GM23338 (cell line): ENCODE measurements at regions not wholly inside any gene's neighbourhood (a gene's known extent, or its start where the extent isn't known, plus 50 kb on each side); places are given as distances from the start of the nearest gene placed in this dataset.
A peak's percentile ranks its signal among the peaks of the same experiment; 100 is the strongest.

Source experiments
- ATAC-seq: fragments of 200-7000 bp; cut with Tn5 transposase; 3 replicates; pipeline ENCODE4 v1.9.1; 2020
- DNase-seq: peaks from one replicate; pipeline ENCODE4 v3.0.0-alpha.2; 2015; ENCODE audit warnings: low spot score
- H2AFZ ChIP-seq: fragments of 200-600 bp; sonication (generic); 2 replicates; pipeline ENCODE4 v1.8.0; 2016; ENCODE audit warnings: antibody characterized with exemption, mild to moderate bottlenecking, moderate library complexity
- H3F3A ChIP-seq: fragments of 200-600 bp; sonication (generic); replicated peaks from 2 replicates; pipeline ENCODE4 v1.8.0; 2017; ENCODE audit warnings: antibody characterized with exemption, mixed run types, low read depth
- H3K27ac ChIP-seq: fragments of 200-600 bp; sonication (generic); 2 replicates; pipeline ENCODE4 v1.6.1; 2016; ENCODE audit warnings: low read depth
- H3K27me3 ChIP-seq: fragments of 200-600 bp; sonication (generic); 2 replicates; pipeline ENCODE4 v1.8.0; 2016; ENCODE audit warnings: mild to moderate bottlenecking, mixed run types, moderate library complexity; ENCODE audit not compliant: insufficient read depth
- H3K36me3 ChIP-seq: fragments of 200-600 bp; sonication (generic); 2 replicates; pipeline ENCODE4 v1.8.0; 2016; ENCODE audit warnings: mild to moderate bottlenecking; ENCODE audit not compliant: insufficient read depth
- H3K4me1 ChIP-seq: fragments of 200-600 bp; sonication (generic); 2 replicates; pipeline ENCODE4 v1.8.0; 2016; ENCODE audit warnings: mild to moderate bottlenecking, moderate library complexity; ENCODE audit not compliant: insufficient read depth
- H3K4me2 ChIP-seq: fragments of 200-600 bp; sonication (generic); 2 replicates; pipeline ENCODE4 v1.7.1; 2017; ENCODE audit warnings: mixed run types
- H3K4me3 ChIP-seq: fragments of 200-600 bp; sonication (generic); 2 replicates; pipeline ENCODE4 v1.6.1; 2016; ENCODE audit warnings: mixed run types
- H3K79me2 ChIP-seq: fragments of 200-600 bp; sonication (generic); replicated peaks from 2 replicates; pipeline ENCODE4 v1.8.0; 2017; ENCODE audit warnings: mild to moderate bottlenecking; ENCODE audit not compliant: insufficient read depth
- H3K9me2 ChIP-seq: fragments of 200-600 bp; sonication (generic); 2 replicates; pipeline ENCODE4 v1.8.0; 2017; ENCODE audit not compliant: insufficient read depth
- H4K20me1 ChIP-seq: fragments of 200-600 bp; sonication (generic); replicated peaks from 2 replicates; pipeline ENCODE4 v1.8.0; 2017; ENCODE audit warnings: mild to moderate bottlenecking; ENCODE audit not compliant: insufficient read depth
- H3K27ac Mint-ChIP-seq: 2 replicates; pipeline ENCODE4 v1.8.0; 2020; ENCODE audit warnings: inconsistent platforms, mild to moderate bottlenecking, moderate library complexity, mixed read lengths
- H3K27me3 Mint-ChIP-seq: 3 replicates; pipeline ENCODE4 v1.8.0; 2022; ENCODE audit warnings: low read depth, mild to moderate bottlenecking, moderate library complexity, mixed read lengths, inconsistent platforms; ENCODE audit not compliant: insufficient read depth, poor library complexity
- H3K36me3 Mint-ChIP-seq: 3 replicates; pipeline ENCODE4 v1.8.0; 2021; ENCODE audit warnings: low read depth, mild to moderate bottlenecking, inconsistent platforms, moderate library complexity, mixed read lengths
- H3K4me1 Mint-ChIP-seq: 3 replicates; pipeline ENCODE4 v1.8.0; 2020; ENCODE audit warnings: mild to moderate bottlenecking, inconsistent platforms, mixed read lengths
- H3K4me3 Mint-ChIP-seq: 3 replicates; pipeline ENCODE4 v1.8.0; 2021; ENCODE audit warnings: moderate library complexity, mild to moderate bottlenecking, inconsistent platforms, mixed read lengths
- H3K9me3 Mint-ChIP-seq: 3 replicates; pipeline ENCODE4 v1.8.0; 2020; ENCODE audit warnings: moderate library complexity, mild to moderate bottlenecking, inconsistent platforms, mixed read lengths
- CREB1 ChIP-seq: fragments of 250-450 bp; sonication (Bioruptor Pico); IDR thresholded peaks from 2 replicates; pipeline ENCODE4 v1.5.0; 2020; ENCODE audit warnings: low read depth, mild to moderate bottlenecking, moderate library complexity
- EZH2 ChIP-seq: fragments of 200-600 bp; sonication (generic); IDR thresholded peaks from one replicate; pipeline ENCODE4 v1.8.0; 2017; ENCODE audit warnings: antibody characterized with exemption, mild to moderate bottlenecking, low read depth; ENCODE audit not compliant: unreplicated experiment
- EZH2phosphoT487 ChIP-seq: fragments of 200-600 bp; sonication (generic); IDR thresholded peaks from one replicate; pipeline ENCODE4 v1.8.1; 2018; ENCODE audit warnings: antibody characterized with exemption; ENCODE audit not compliant: unreplicated experiment
- NANOG ChIP-seq: IDR thresholded peaks from 2 replicates; pipeline ENCODE4 v1.6.1; 2016; ENCODE audit warnings: antibody characterized with exemption, borderline replicate concordance
- REST ChIP-seq: IDR thresholded peaks from one replicate; pipeline ENCODE4 v1.6.1; 2018; ENCODE audit warnings: antibody characterized with exemption; ENCODE audit not compliant: unreplicated experiment
- STAT1 ChIP-seq: IDR thresholded peaks from one replicate; pipeline ENCODE4 v1.6.1; 2016; ENCODE audit warnings: antibody characterized with exemption; ENCODE audit not compliant: unreplicated experiment
- ZNF331 ChIP-seq: fragments of 250-450 bp; sonication (Bioruptor Pico); IDR thresholded peaks from 2 replicates; pipeline ENCODE4 v1.5.0; 2020; ENCODE audit warnings: low read depth, mild to moderate bottlenecking, moderate library complexity
- ZNF462 ChIP-seq: fragments of 250-450 bp; sonication (Bioruptor Pico); IDR thresholded peaks from 2 replicates; pipeline ENCODE4 v1.5.0; 2020; ENCODE audit warnings: mild to moderate bottlenecking, moderate library complexity

- TF ChIP-seq ZNF462 (CRISPR knock-in tag), result no peak
- no peak for TF ChIP-seq EZH2phosphoT487
- no peak for TF ChIP-seq ZNF331
- no peak for TF ChIP-seq EZH2
- TF ChIP-seq CREB1 (CRISPR knock-in tag), result no peak
Observed at GRCh38 chrX:85569686-85570085, 190.2 kb upstream of the POF1B start (continued).

DNA sequence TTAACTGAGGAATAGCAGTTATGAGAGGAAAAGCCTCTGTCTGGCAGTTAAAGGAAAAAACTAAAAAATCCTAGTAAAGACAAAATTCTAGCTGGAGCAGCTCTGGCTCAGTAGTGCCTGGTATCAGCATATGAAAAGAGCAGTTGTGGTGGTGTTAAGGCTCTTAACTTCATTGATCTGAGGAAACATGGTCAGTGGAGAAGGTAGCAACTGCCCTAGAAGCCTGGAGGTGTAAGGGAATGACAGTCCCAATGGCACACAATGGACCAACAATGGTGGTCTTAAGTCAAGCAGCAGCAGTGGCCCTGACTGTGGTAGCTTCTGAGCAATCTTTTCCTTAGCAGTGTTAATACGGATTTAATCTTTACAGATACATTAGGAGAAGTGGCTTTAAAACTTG is 189.6 kb upstream of the POF1B start:
- Histone ChIP-seq H3K36me3 (no peaks in the 10 kb centered on the region), H3K79me2 (no peaks in the 10 kb centered on the region), H3K9me2 (no peaks in the 10 kb centered on the region), H3K27me3 (no peaks in the 10 kb centered on the region), H3K4me1 (peaks cover 6% of the 10 kb centered on the region), H3K27ac (no peak overlapping the region), H3K4me2 (peak overlapping the region; percentile 12; the same call in 1 of the 2 replicates), H3F3A (no peaks in the 10 kb centered on the region), H2AFZ (no peak overlapping the region), H4K20me1 (no peaks in the 10 kb centered on the region), H3K4me3 (no peak overlapping the region)
- peaks cover 8% of the 10 kb centered on the region; the same call in 1 of the 3 replicates for H3K9me3 Mint-ChIP-seq
- no peak overlapping the region; the same call in 1 of the 2 replicates for H3K27ac Mint-ChIP-seq
- no peak overlapping the region for H3K4me3 Mint-ChIP-seq
- H3K27me3 Mint-ChIP-seq, result no peaks in the 10 kb centered on the region
- peaks cover 17% of the 10 kb centered on the region for H3K4me1 Mint-ChIP-seq
- H3K36me3 Mint-ChIP-seq, result no peaks in the 10 kb centered on the region
- ATAC-seq (peak; percentile 55; the same call in 1 of the 3 replicates), DNase-seq (peak; percentile 15)
- TF ChIP-seq REST, result no peak
- TF ChIP-seq STAT1, result no peak
- TF ChIP-seq NANOG, result no peak
